Upper lobe of right lung (tissue), 1 donor: ENCODE measurements at regions not wholly inside any gene's neighbourhood (a gene's known extent, or its start where the extent isn't known, plus 50 kb on each side); places are given as distances from the start of the nearest gene placed in this dataset.

ENCODE experiments used
- ATAC-seq: fragments of 200-7000 bp; cut with Tn5 transposase; one replicate; pipeline ENCODE4 v1.9.1; 2020; ENCODE audit warnings: mild to moderate bottlenecking, moderate library complexity
- DNase-seq: peaks from one replicate; pipeline ENCODE4 v3.0.0-alpha.2; 2020
- H3K27ac ChIP-seq: fragments of 200-600 bp; one replicate; pipeline ENCODE4 v1.8.0; 2022
- H3K27me3 ChIP-seq: fragments of 200-600 bp; one replicate; pipeline ENCODE4 v1.8.0; 2022; ENCODE audit warnings: mild to moderate bottlenecking
- H3K36me3 ChIP-seq: fragments of 200-600 bp; one replicate; pipeline ENCODE4 v1.8.0; 2022
- H3K4me1 ChIP-seq: fragments of 200-600 bp; one replicate; pipeline ENCODE4 v1.8.0; 2022
- H3K4me3 ChIP-seq: fragments of 200-600 bp; one replicate; pipeline ENCODE4 v1.8.0; 2022; ENCODE audit warnings: mild to moderate bottlenecking
- H3K9me3 ChIP-seq: fragments of 200-600 bp; one replicate; pipeline ENCODE4 v1.8.0; 2022
- intact Hi-C: fragments of 100-400 bp; cut with DNase I; formaldehyde crosslinking; loops from one replicate; pipeline ENCODE4 v1.11.0; 2022
- TF ChIP-seq, protein P1 (sequence below): fragments of 200-600 bp; IDR thresholded peaks from one replicate; pipeline ENCODE4 v1.8.0; 2022; ENCODE audit warnings: antibody characterized with exemption
- donor health status: DM: no; HTN: yes; CAD: no; lungs with severe emphysema.

DNA sequence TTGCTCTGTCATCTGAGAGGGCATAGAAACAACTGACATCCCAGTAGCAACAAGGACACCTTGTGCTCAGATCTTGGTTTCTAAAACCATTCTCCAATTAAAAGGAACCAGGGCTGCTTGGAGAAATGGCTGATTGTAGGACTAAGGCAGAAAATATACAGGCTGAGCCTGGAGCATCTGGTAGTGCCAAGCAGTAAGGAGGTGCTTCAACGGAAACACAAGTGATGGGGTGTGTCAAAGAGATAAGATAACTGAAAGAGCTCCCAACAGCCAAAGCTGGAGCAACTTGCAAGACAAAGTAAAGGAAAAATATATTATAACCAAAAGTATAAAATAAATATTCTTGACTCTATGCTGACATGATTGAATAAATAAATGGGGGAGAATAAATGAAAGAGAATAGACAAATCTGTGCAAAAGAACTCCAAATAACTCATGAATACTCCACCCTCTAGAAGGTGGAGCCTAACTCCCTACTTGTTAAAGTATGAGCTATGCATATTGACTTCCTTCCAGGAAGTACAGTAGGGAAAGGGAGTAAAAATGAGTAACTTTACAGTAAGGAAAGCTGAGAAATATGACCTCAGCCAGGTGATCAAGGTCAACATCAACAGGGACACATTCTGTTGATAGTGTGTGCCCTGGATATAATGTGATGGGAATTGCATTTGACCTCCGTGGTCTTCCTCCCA lies 162.4 kb downstream of the NOC3L start:
- intact Hi-C loops = no loop called here
- Histone ChIP-seq H3K36me3 (no peaks in the 10 kb centered on the region), H3K9me3 (no peaks in the 10 kb centered on the region), H3K4me3 (no peak overlapping the region), H3K4me1 (no peaks in the 10 kb centered on the region), H3K27me3 (no peaks in the 10 kb centered on the region), H3K27ac (no peak overlapping the region)
- ATAC-seq (no peak), DNase-seq (no peak)
- TF ChIP-seq, protein P1, sequence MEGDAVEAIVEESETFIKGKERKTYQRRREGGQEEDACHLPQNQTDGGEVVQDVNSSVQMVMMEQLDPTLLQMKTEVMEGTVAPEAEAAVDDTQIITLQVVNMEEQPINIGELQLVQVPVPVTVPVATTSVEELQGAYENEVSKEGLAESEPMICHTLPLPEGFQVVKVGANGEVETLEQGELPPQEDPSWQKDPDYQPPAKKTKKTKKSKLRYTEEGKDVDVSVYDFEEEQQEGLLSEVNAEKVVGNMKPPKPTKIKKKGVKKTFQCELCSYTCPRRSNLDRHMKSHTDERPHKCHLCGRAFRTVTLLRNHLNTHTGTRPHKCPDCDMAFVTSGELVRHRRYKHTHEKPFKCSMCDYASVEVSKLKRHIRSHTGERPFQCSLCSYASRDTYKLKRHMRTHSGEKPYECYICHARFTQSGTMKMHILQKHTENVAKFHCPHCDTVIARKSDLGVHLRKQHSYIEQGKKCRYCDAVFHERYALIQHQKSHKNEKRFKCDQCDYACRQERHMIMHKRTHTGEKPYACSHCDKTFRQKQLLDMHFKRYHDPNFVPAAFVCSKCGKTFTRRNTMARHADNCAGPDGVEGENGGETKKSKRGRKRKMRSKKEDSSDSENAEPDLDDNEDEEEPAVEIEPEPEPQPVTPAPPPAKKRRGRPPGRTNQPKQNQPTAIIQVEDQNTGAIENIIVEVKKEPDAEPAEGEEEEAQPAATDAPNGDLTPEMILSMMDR = no peak

GRCh38 chr10:94205396-94205831 lies 157.3 kb downstream of the NOC3L start:
- H3K36me3 ChIP-seq = no peaks in the 10 kb centered on the region
- H3K27ac ChIP-seq = no peak overlapping the region
- H3K4me1 ChIP-seq = peaks cover 10% of the 10 kb centered on the region
- TF ChIP-seq, protein P1 = no peak
- intact Hi-C loops = no loop called here
- H3K9me3 ChIP-seq = no peaks in the 10 kb centered on the region
- no peak overlapping the region for H3K4me3 ChIP-seq
- ATAC-seq (no peak), DNase-seq (no peak)
- H3K27me3 ChIP-seq = no peaks in the 10 kb centered on the region

DNA sequence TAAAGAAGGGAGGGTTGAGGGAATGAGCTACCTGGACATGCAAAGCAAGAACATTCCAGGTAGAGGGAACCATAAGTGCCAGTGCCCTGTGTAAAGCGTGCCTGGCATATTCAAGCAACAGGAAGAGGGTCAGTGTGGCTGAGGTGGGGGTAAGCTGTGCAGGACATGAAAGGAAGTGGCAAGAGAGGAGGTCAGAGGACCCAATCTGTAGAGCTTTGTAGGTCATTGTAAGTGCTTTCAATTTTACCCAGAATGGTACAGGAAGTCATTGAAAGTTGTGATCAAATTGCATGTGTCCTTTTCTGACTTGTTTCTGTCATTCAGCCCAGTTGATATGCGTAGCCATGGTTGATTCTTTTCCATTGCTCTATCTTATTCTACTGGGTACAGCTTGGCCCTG lies 156.6 kb downstream of the NOC3L start:
- Histone ChIP-seq H3K9me3 (no peaks in the 10 kb centered on the region), H3K4me1 (peaks cover 13% of the 10 kb centered on the region), H3K36me3 (no peaks in the 10 kb centered on the region), H3K27ac (no peak overlapping the region), H3K4me3 (no peak overlapping the region), H3K27me3 (no peaks in the 10 kb centered on the region)
- ATAC-seq = no peak
- TF ChIP-seq, protein P1 = no peak
- no peak for DNase-seq
- intact Hi-C loops = no loop called here

- no peak overlapping the region for H3K27ac ChIP-seq
- no peak for DNase-seq
- no peak for ATAC-seq
- no peak overlapping the region for H3K4me3 ChIP-seq
- H3K9me3 ChIP-seq = no peaks in the 10 kb centered on the region
- intact Hi-C loops = no loop called here
- TF ChIP-seq, protein P1 = no peak
- H3K36me3 ChIP-seq = no peaks in the 10 kb centered on the region
- H3K4me1 ChIP-seq = peaks cover 13% of the 10 kb centered on the region
- no peaks in the 10 kb centered on the region for H3K27me3 ChIP-seq
Observed at GRCh38 chr10:94208315-94208714, 154.4 kb downstream of the NOC3L start.

GRCh38 chr10:94210440-94211168 lies 152.1 kb downstream of the NOC3L start:
- Histone ChIP-seq H3K27me3 (no peaks in the 10 kb centered on the region), H3K27ac (peak overlapping the region; percentile 18), H3K9me3 (no peaks in the 10 kb centered on the region), H3K4me1 (peaks cover 29% of the 10 kb centered on the region), H3K36me3 (no peaks in the 10 kb centered on the region), H3K4me3 (no peak overlapping the region)
- TF ChIP-seq, protein P1 = no peak
- intact Hi-C loops = no loop called here
- ATAC-seq (peak; percentile 36), DNase-seq (no peak)
